HepG2 (cell line): ENCODE measurements at regions not wholly inside any gene's neighbourhood (a gene's known extent, or its start where the extent isn't known, plus 50 kb on each side); places are given as distances from the start of the nearest gene placed in this dataset.

Experiments
- ATAC-seq: fragments of 200-7000 bp; cut with Tn5 transposase; 3 replicates; pipeline ENCODE4 v1.9.1; 2020; ENCODE audit warnings: mild to moderate bottlenecking, moderate library complexity
- BruUV-seq: library from RNA; stranded (reverse); fragments of 400-500 nt; replicated peaks from 2 replicates; lab custom pipeline; 2021; lab: Mats Ljungman, UMichigan
- CTCF ChIA-PET: fragments of 300-600 bp; formaldehyde crosslinking; extraction: SDS; loops from one replicate; lab custom pipeline; 2021; ENCODE audit warnings: low total read pairs, inconsistent platforms, low intra/inter-chr PET ratio; lab: Yijun Ruan, JAX
- POLR2A ChIA-PET: fragments of 350-600 bp; sonication (Branson Sonifier 250); formaldehyde crosslinking; loops from one replicate; lab custom pipeline; 2020; ENCODE audit warnings: antibody characterized with exemption, inconsistent platforms; lab: Yijun Ruan, JAX
- DNase-seq: peaks from one replicate; pipeline ENCODE4 v3.0.0-alpha.2; 2015; ENCODE audit warnings: low spot score
- FAIRE-seq: peaks from 3 replicates; lab custom pipeline; 2011; peaks lifted over from hg19 to GRCh38; lab: Jason Lieb, UNC
- H2AFZ ChIP-seq: one replicate; pipeline ENCODE4 v1.6.1; 2011; ENCODE audit warnings: low read length, inconsistent platforms
- H3K27ac ChIP-seq: fragments of 300-600 bp; 3 replicates; pipeline ENCODE4 v1.8.0; 2011; ENCODE audit warnings: mixed run types, mild to moderate bottlenecking, mixed read lengths, low read length, inconsistent platforms; ENCODE audit not compliant: insufficient read depth; ENCODE audit errors: extremely low read length
- H3K27me3 ChIP-seq, 2 experiments: fragments of 200-600 bp in 1 of 2; 2 replicates in 1 of 2; 3 replicates in 1 of 2; pipeline versions ENCODE4 v1.6.0 to v1.8.0; 2011; ENCODE audit warnings: low read length in 2 of 2, mild to moderate bottlenecking in 2 of 2, moderate library complexity in 2 of 2, inconsistent platforms in 1 of 2; ENCODE audit not compliant: insufficient read depth in 2 of 2, control insufficient read depth in 1 of 2
- H3K36me3 ChIP-seq, 2 experiments: fragments of 200-600 bp in 1 of 2; replicated peaks in 1 of 2; 2 replicates in 1 of 2; 3 replicates in 1 of 2; pipeline versions ENCODE4 v1.5.1 to v1.8.0; 2011; ENCODE audit warnings: low read length in 2 of 2, inconsistent platforms in 1 of 2; ENCODE audit not compliant: insufficient read depth in 2 of 2, control insufficient read depth in 1 of 2
- H3K4me1 ChIP-seq: 2 replicates; pipeline ENCODE4 v1.5.1; 2012; ENCODE audit warnings: low read length, inconsistent platforms; ENCODE audit not compliant: insufficient read depth
- H3K4me2 ChIP-seq: 2 replicates; pipeline ENCODE4 v1.6.0; 2011; ENCODE audit warnings: low read depth, low read length, inconsistent platforms
- H3K4me3 ChIP-seq, 3 experiments: fragments of 200-600 bp in 1 of 3; sonication (generic), shearing (Covaris generic) in 1 of 3; replicated peaks in 1 of 3; 2 replicates each; pipeline ENCODE4 v1.5.1; 2011 to 2016; ENCODE audit warnings: low read length in 3 of 3, inconsistent platforms in 2 of 3, low read depth in 2 of 3, mild to moderate bottlenecking in 2 of 3, control low read depth in 1 of 3, mixed read lengths in 1 of 3; ENCODE audit not compliant: insufficient read depth in 1 of 3
- H3K79me2 ChIP-seq: one replicate; pipeline ENCODE4 v1.6.1; 2011; ENCODE audit warnings: low read length, inconsistent platforms; ENCODE audit not compliant: insufficient read depth
- H3K9ac ChIP-seq: 2 replicates; pipeline ENCODE4 v1.6.0; 2011; ENCODE audit warnings: mild to moderate bottlenecking, low read depth, low read length, inconsistent platforms; ENCODE audit not compliant: insufficient read depth
- H3K9me3 ChIP-seq: 2 replicates; pipeline ENCODE4 v1.5.1; 2012; ENCODE audit warnings: mild to moderate bottlenecking, low read length
- H4K20me1 ChIP-seq: 2 replicates; pipeline ENCODE4 v1.6.0; 2011; ENCODE audit warnings: inconsistent platforms, mild to moderate bottlenecking, low read length, moderate library complexity; ENCODE audit not compliant: insufficient read depth
- EZH2 ChIP-seq: conservative IDR thresholded peaks from 2 replicates; pipeline ENCODE4 v1.6.1; 2012; ENCODE audit warnings: mild to moderate bottlenecking, low read depth, low read length, moderate library complexity
- KMT2A ChIP-seq: sonication (generic); formaldehyde crosslinking; IDR thresholded peaks from 2 replicates; pipeline ENCODE4 v1.4.0; 2020; ENCODE audit warnings: missing genetic modification reagents
- NFE2L1 ChIP-seq: sonication (generic); formaldehyde crosslinking; IDR thresholded peaks from 2 replicates; pipeline ENCODE4 v1.4.0; 2020; ENCODE audit warnings: missing genetic modification reagents, mild to moderate bottlenecking, borderline replicate concordance
- NFKB2 ChIP-seq: sonication (generic); formaldehyde crosslinking; IDR thresholded peaks from 2 replicates; pipeline ENCODE4 v1.4.0; 2020; ENCODE audit warnings: missing genetic modification reagents, borderline replicate concordance
- REXO4 ChIP-seq: sonication (generic); formaldehyde crosslinking; IDR thresholded peaks from 2 replicates; pipeline ENCODE4 v1.8.0; 2022; ENCODE audit warnings: missing genetic modification reagents, mild to moderate bottlenecking, borderline replicate concordance
- RFX1 ChIP-seq: fragments of 450-650 bp; IDR thresholded peaks from 2 replicates; pipeline ENCODE4 v1.6.1; 2017
- TBP ChIP-seq: sonication (generic); formaldehyde crosslinking; IDR thresholded peaks from 2 replicates; pipeline ENCODE4 v1.5.0; 2020; ENCODE audit warnings: missing genetic modification reagents
- ZNF724P ChIP-seq: sonication (generic); formaldehyde crosslinking; IDR thresholded peaks from 2 replicates; pipeline ENCODE4 v1.8.0; 2022; ENCODE audit warnings: missing genetic modification reagents, borderline replicate concordance
- WGBS: methylation state at CpG from one replicate; pipeline ENCODE4 v1.1.6; 2017; ENCODE audit warnings: low lambda C conversion rate; 5-methylcytosine and 5-hydroxymethylcytosine counted together
- in situ Hi-C: cut with HindIII; loops from 2 replicates; pipeline ENCODE4 v1.10.0; 2017; ENCODE audit warnings: low pct_unique_long_range_greater_than_20kb; ENCODE audit not compliant: extremely low pct_ligation_motif_present
- intact Hi-C: fragments of 100-400 bp; cut with micrococcal nuclease; formaldehyde crosslinking; loops from one replicate; pipeline ENCODE4 v1.10.0; 2022; ENCODE audit not compliant: unreplicated experiment
- TF ChIP-seq, protein P1 (sequence below): fragments of 450-650 bp; IDR thresholded peaks from 2 replicates; pipeline ENCODE4 v1.6.1; 2017; ENCODE audit warnings: mild to moderate bottlenecking
- TF ChIP-seq, protein P2 (sequence below): sonication (generic); formaldehyde crosslinking; IDR thresholded peaks from 2 replicates; pipeline ENCODE4 v1.4.0; 2020; ENCODE audit warnings: mild to moderate bottlenecking, missing genetic modification reagents
- TF ChIP-seq, protein P3 (sequence below): sonication (generic); formaldehyde crosslinking; IDR thresholded peaks from 2 replicates; pipeline ENCODE4 v1.4.0; 2020; ENCODE audit warnings: missing genetic modification reagents
- TF ChIP-seq, protein P4 (sequence below), 2 experiments: IDR thresholded peaks; 2 replicates each; pipeline ENCODE4 v1.6.1; 2011 to 2012; ENCODE audit warnings: low read length in 2 of 2, borderline replicate concordance in 1 of 2, low read depth in 1 of 2, mild to moderate bottlenecking in 1 of 2, moderate library complexity in 1 of 2

DNA sequence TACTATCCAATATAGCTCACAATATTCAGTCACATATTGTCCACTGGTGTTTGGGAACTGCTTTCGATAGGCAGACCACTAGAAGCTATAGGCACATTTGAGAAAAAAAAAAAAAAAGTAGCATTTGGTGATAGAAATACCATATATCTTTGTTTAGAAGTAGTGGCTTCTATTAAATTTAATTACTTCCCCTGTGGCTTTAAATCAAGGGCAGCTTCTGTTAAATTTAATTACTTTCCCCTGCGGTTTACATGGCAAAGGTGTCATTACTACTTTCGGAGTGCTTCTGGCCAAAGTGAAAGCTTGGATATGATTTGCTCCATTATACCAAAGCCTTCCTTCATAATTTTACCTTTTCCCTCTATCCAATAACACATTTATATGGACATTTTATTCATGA is 229.9 kb downstream of the TTLL7 start (continued):
- TF ChIP-seq, protein P1, sequence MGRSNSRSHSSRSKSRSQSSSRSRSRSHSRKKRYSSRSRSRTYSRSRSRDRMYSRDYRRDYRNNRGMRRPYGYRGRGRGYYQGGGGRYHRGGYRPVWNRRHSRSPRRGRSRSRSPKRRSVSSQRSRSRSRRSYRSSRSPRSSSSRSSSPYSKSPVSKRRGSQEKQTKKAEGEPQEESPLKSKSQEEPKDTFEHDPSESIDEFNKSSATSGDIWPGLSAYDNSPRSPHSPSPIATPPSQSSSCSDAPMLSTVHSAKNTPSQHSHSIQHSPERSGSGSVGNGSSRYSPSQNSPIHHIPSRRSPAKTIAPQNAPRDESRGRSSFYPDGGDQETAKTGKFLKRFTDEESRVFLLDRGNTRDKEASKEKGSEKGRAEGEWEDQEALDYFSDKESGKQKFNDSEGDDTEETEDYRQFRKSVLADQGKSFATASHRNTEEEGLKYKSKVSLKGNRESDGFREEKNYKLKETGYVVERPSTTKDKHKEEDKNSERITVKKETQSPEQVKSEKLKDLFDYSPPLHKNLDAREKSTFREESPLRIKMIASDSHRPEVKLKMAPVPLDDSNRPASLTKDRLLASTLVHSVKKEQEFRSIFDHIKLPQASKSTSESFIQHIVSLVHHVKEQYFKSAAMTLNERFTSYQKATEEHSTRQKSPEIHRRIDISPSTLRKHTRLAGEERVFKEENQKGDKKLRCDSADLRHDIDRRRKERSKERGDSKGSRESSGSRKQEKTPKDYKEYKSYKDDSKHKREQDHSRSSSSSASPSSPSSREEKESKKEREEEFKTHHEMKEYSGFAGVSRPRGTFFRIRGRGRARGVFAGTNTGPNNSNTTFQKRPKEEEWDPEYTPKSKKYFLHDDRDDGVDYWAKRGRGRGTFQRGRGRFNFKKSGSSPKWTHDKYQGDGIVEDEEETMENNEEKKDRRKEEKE: no peak
- TF ChIP-seq, protein P2, sequence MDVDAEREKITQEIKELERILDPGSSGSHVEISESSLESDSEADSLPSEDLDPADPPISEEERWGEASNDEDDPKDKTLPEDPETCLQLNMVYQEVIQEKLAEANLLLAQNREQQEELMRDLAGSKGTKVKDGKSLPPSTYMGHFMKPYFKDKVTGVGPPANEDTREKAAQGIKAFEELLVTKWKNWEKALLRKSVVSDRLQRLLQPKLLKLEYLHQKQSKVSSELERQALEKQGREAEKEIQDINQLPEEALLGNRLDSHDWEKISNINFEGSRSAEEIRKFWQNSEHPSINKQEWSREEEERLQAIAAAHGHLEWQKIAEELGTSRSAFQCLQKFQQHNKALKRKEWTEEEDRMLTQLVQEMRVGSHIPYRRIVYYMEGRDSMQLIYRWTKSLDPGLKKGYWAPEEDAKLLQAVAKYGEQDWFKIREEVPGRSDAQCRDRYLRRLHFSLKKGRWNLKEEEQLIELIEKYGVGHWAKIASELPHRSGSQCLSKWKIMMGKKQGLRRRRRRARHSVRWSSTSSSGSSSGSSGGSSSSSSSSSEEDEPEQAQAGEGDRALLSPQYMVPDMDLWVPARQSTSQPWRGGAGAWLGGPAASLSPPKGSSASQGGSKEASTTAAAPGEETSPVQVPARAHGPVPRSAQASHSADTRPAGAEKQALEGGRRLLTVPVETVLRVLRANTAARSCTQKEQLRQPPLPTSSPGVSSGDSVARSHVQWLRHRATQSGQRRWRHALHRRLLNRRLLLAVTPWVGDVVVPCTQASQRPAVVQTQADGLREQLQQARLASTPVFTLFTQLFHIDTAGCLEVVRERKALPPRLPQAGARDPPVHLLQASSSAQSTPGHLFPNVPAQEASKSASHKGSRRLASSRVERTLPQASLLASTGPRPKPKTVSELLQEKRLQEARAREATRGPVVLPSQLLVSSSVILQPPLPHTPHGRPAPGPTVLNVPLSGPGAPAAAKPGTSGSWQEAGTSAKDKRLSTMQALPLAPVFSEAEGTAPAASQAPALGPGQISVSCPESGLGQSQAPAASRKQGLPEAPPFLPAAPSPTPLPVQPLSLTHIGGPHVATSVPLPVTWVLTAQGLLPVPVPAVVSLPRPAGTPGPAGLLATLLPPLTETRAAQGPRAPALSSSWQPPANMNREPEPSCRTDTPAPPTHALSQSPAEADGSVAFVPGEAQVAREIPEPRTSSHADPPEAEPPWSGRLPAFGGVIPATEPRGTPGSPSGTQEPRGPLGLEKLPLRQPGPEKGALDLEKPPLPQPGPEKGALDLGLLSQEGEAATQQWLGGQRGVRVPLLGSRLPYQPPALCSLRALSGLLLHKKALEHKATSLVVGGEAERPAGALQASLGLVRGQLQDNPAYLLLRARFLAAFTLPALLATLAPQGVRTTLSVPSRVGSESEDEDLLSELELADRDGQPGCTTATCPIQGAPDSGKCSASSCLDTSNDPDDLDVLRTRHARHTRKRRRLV (CRISPR knock-in tag): no peak
- no peak for TF ChIP-seq NFE2L1 (CRISPR knock-in tag)

DNA sequence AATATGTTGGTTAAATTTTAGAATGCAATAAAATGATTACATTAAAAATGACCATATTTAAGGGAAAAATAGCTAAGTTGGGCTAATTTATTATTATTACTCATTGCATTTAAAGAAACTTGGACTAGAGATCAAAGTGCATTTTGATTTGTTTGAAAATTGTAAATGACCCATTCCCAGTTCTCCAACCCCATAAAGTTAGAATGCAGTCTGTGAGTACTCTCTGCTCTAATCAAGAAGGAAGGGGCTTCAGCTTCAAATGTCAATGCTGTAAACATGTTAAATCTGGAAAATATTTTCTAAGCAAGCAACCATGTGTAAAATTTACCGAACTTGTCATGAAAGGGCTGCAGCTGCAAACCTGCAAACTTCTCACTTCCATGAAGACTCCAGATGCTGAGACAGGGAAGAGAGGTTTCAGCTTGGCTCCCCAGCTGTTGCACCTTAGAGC is 232.7 kb downstream of the TTLL7 start:
- no TSS peak for BruUV-seq
- 38% methylated on average over 1 of the region's 1 CpG for WGBS
- no peaks in the 10 kb centered on the region for H4K20me1 ChIP-seq
- H3K4me1 ChIP-seq: peaks cover 27% of the 10 kb centered on the region
- no peaks in the 10 kb centered on the region for H3K27me3 ChIP-seq
- intact Hi-C loops (no loop called here), in situ Hi-C loops (no loop called here)
- FAIRE-seq (no peak), ATAC-seq (no peak), DNase-seq (no peak)
- H3K4me2 ChIP-seq: no peak overlapping the region
- H3K27ac ChIP-seq: no peak overlapping the region
- H3K9ac ChIP-seq: no peak overlapping the region
- no peak overlapping the region for H2AFZ ChIP-seq
- POLR2A ChIA-PET: no interaction called here
- H3K4me3 ChIP-seq: no peak overlapping the region
- H3K9me3 ChIP-seq: peaks cover 12% of the 10 kb centered on the region; the same call in 1 of the 2 replicates
- CTCF ChIA-PET: no interaction called here
- H3K36me3 ChIP-seq: no peaks in the 10 kb centered on the region
- H3K79me2 ChIP-seq: no peaks in the 10 kb centered on the region
- TF ChIP-seq RFX1: no peak
- TF ChIP-seq KMT2A: no peak
- TF ChIP-seq REXO4: no peak
- no peak for TF ChIP-seq NFKB2 (CRISPR knock-in tag)
- no peak for TF ChIP-seq EZH2
- TF ChIP-seq ZNF724P (CRISPR knock-in tag): no peak
- TF ChIP-seq, protein P3, sequence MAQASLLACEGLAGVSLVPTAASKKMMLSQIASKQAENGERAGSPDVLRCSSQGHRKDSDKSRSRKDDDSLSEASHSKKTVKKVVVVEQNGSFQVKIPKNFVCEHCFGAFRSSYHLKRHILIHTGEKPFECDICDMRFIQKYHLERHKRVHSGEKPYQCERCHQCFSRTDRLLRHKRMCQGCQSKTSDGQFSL (CRISPR knock-in tag): no peak
- TF ChIP-seq TBP (CRISPR knock-in tag): no peak
- TF ChIP-seq, protein P4, sequence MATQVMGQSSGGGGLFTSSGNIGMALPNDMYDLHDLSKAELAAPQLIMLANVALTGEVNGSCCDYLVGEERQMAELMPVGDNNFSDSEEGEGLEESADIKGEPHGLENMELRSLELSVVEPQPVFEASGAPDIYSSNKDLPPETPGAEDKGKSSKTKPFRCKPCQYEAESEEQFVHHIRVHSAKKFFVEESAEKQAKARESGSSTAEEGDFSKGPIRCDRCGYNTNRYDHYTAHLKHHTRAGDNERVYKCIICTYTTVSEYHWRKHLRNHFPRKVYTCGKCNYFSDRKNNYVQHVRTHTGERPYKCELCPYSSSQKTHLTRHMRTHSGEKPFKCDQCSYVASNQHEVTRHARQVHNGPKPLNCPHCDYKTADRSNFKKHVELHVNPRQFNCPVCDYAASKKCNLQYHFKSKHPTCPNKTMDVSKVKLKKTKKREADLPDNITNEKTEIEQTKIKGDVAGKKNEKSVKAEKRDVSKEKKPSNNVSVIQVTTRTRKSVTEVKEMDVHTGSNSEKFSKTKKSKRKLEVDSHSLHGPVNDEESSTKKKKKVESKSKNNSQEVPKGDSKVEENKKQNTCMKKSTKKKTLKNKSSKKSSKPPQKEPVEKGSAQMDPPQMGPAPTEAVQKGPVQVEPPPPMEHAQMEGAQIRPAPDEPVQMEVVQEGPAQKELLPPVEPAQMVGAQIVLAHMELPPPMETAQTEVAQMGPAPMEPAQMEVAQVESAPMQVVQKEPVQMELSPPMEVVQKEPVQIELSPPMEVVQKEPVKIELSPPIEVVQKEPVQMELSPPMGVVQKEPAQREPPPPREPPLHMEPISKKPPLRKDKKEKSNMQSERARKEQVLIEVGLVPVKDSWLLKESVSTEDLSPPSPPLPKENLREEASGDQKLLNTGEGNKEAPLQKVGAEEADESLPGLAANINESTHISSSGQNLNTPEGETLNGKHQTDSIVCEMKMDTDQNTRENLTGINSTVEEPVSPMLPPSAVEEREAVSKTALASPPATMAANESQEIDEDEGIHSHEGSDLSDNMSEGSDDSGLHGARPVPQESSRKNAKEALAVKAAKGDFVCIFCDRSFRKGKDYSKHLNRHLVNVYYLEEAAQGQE (IDR thresholded peaks at IDR 0.05; ENCODE audit: borderline replicate concordance in 1 of 2, low read depth in 1 of 2, low read length in 2 of 2): no peak
